Sigmoid colon (tissue), 4 donors: ENCODE measurements at regions not wholly inside any gene's neighbourhood (a gene's known extent, or its start where the extent isn't known, plus 50 kb on each side); places are given as distances from the start of the nearest gene placed in this dataset.

Source experiments
- CTCF ChIP-seq, 4 experiments: fragments of 450-650 bp in 3 of 4; fragments of 200-600 bp in 1 of 4; IDR thresholded peaks; one replicate each; pipeline ENCODE4 v1.5.1; 2016 to 2019; ENCODE audit warnings: antibody characterized with exemption in 4 of 4, mild to moderate bottlenecking in 3 of 4, moderate library complexity in 2 of 4
- POLR2AphosphoS5 ChIP-seq, 4 donors: sonication (generic); formaldehyde crosslinking; IDR thresholded peaks; one replicate each; pipeline ENCODE4 v1.6.1; 2017; ENCODE audit warnings: antibody characterized with exemption in 4 of 4

GRCh38 chr5:164058621-164059020 lies 553.2 kb downstream of the MAT2B start:
- no peak for TF ChIP-seq CTCF (IDR thresholded peaks at IDR 0.05)
- TF ChIP-seq POLR2AphosphoS5 (IDR thresholded peaks at IDR 0.05): no peak
